HCT116 (cell line): ENCODE measurements at regions not wholly inside any gene's neighbourhood (a gene's known extent, or its start where the extent isn't known, plus 50 kb on each side); places are given as distances from the start of the nearest gene placed in this dataset.

ENCODE experiments used
- CTCF ChIP-seq, 3 experiments: fragments of 200-600 bp in 1 of 3; sonication (generic) in 1 of 3; IDR thresholded peaks in 2 of 3; conservative IDR thresholded peaks in 1 of 3; 2 replicates each; pipeline ENCODE4 v1.5.1; 2012 to 2017; ENCODE audit warnings: low read depth in 2 of 3, low read length in 2 of 3, antibody characterized with exemption in 1 of 3, borderline replicate concordance in 1 of 3, control low read depth in 1 of 3, mild to moderate bottlenecking in 1 of 3, mixed read lengths in 1 of 3, mixed run types in 1 of 3, moderate library complexity in 1 of 3; ENCODE audit not compliant: insufficient read depth in 1 of 3
- POLR2A ChIP-seq: IDR thresholded peaks from 2 replicates; pipeline ENCODE4 v1.7.0; 2011; ENCODE audit warnings: borderline replicate concordance; ENCODE audit not compliant: insufficient read depth, insufficient read length; ENCODE audit errors: extremely low read depth
- POLR2AphosphoS5 ChIP-seq: IDR thresholded peaks from 2 replicates; pipeline ENCODE4 v1.6.1; 2011; ENCODE audit warnings: mild to moderate bottlenecking, low read depth, low read length, moderate library complexity

- no peak for TF ChIP-seq POLR2AphosphoS5
- TF ChIP-seq POLR2A: no peak
- TF ChIP-seq CTCF (IDR thresholded peaks at IDR 0.05 in 2 of 3, conservative IDR thresholded peaks at IDR 0.05 in 1 of 3; ENCODE audit: borderline replicate concordance in 1 of 3, insufficient read depth in 1 of 3, low read depth in 2 of 3, low read length in 2 of 3): no peak
These were observed 365.0 kb downstream of the ETS1 start for GRCh38 chr11:128222245-128222884.
